ENCODE measurements at regions not wholly inside any gene's neighbourhood (a gene's known extent, or its start where the extent isn't known, plus 50 kb on each side); places are given as distances from the start of the nearest gene placed in this dataset.

GRCh38 chr3:6105187-6105586 lies 755.7 kb upstream of the GRM7 start:
- TF ChIP-seq EZH2phosphoT487 (IDR thresholded peaks at IDR 0.05; ENCODE audit: borderline replicate concordance, low read depth, low read length) (no peak), CTCF (conservative IDR thresholded peaks at IDR 0.05; ENCODE audit: low read length) (no peak)
- POLR2A ChIA-PET, result no interaction called here

GRCh38 chr3:6108957-6109356 lies 752.0 kb upstream of the GRM7 start:
- no peaks in the 10 kb centered on the region for H3K36me3 ChIP-seq (ENCODE audit: insufficient read depth, low read length)
- H3K79me2 ChIP-seq (ENCODE audit: insufficient read depth, low read depth, low read length), result no peaks in the 10 kb centered on the region
- DNase-seq (ENCODE audit: low spot score), result no peak
- H3K9me2 ChIP-seq (ENCODE audit: insufficient read depth, low read length), result no peaks in the 10 kb centered on the region
- TF ChIP-seq CTCF (conservative IDR thresholded peaks at IDR 0.05; ENCODE audit: low read length), result no peak
- TF ChIP-seq EZH2phosphoT487 (IDR thresholded peaks at IDR 0.05; ENCODE audit: borderline replicate concordance, low read depth, low read length), result no peak
- ChIA-PET POLR2A (interaction anchor here (0.6 kb wide), 1 partner anchor 89 kb away, joined by 3 read pairs; no protein-coding TSS in a partner anchor), CTCF (ENCODE audit: unreplicated experiment) (no interaction called here)
- H3K4me3 ChIP-seq (ENCODE audit: low read depth, low read length, poor library complexity, severe bottlenecking), result no peak overlapping the region
- H4K20me1 ChIP-seq (ENCODE audit: insufficient read depth, low read length), result no peaks in the 10 kb centered on the region
- intact Hi-C loops (cut with micrococcal nuclease; ENCODE audit: unreplicated experiment), result no loop called here
- H3K4me2 ChIP-seq (ENCODE audit: low read length), result no peak overlapping the region
- BruUV-seq (replicated peaks), result no TSS peak
- H3K27ac ChIP-seq (ENCODE audit: low read depth, low read length, poor library complexity, severe bottlenecking), result no peak overlapping the region
- no peaks in the 10 kb centered on the region for H3K4me1 ChIP-seq (ENCODE audit: insufficient read depth, low read length, poor library complexity, severe bottlenecking)
- no peaks in the 10 kb centered on the region for H3K9me3 ChIP-seq (ENCODE audit: low read length)
- no peak overlapping the region for H2AFZ ChIP-seq (ENCODE audit: low read length)

More at GRCh38 chr3:6105187-6105586, 755.7 kb upstream of the GRM7 start:
- Histone ChIP-seq H3K4me2 (ENCODE audit: low read length) (no peak overlapping the region), H3K27ac (ENCODE audit: low read depth, low read length, poor library complexity, severe bottlenecking) (no peak overlapping the region), H3K36me3 (ENCODE audit: insufficient read depth, low read length) (no peaks in the 10 kb centered on the region), H3K4me3 (ENCODE audit: low read depth, low read length, poor library complexity, severe bottlenecking) (no peak overlapping the region), H3K9me3 (ENCODE audit: low read length) (no peaks in the 10 kb centered on the region), H3K4me1 (ENCODE audit: insufficient read depth, low read length, poor library complexity, severe bottlenecking) (no peaks in the 10 kb centered on the region), H4K20me1 (ENCODE audit: insufficient read depth, low read length) (no peaks in the 10 kb centered on the region), H3K9me2 (ENCODE audit: insufficient read depth, low read length) (no peaks in the 10 kb centered on the region), H3K79me2 (ENCODE audit: insufficient read depth, low read depth, low read length) (no peaks in the 10 kb centered on the region), H2AFZ (ENCODE audit: low read length) (no peak overlapping the region)
- CTCF ChIA-PET (ENCODE audit: unreplicated experiment), result no interaction called here
- intact Hi-C loops (cut with micrococcal nuclease; ENCODE audit: unreplicated experiment), result no loop called here
- DNase-seq (ENCODE audit: low spot score), result no peak
- no TSS peak for BruUV-seq (replicated peaks)

- Histone ChIP-seq H3K27ac (ENCODE audit: low read depth, low read length, poor library complexity, severe bottlenecking) (no peak overlapping the region), H3K4me2 (ENCODE audit: low read length) (no peak overlapping the region), H3K9me3 (ENCODE audit: low read length) (no peaks in the 10 kb centered on the region), H2AFZ (ENCODE audit: low read length) (no peak overlapping the region), H3K36me3 (ENCODE audit: insufficient read depth, low read length) (no peaks in the 10 kb centered on the region), H3K4me1 (ENCODE audit: insufficient read depth, low read length, poor library complexity, severe bottlenecking) (no peaks in the 10 kb centered on the region), H3K9me2 (ENCODE audit: insufficient read depth, low read length) (no peaks in the 10 kb centered on the region), H3K4me3 (ENCODE audit: low read depth, low read length, poor library complexity, severe bottlenecking) (no peak overlapping the region), H3K79me2 (ENCODE audit: insufficient read depth, low read depth, low read length) (no peaks in the 10 kb centered on the region), H4K20me1 (ENCODE audit: insufficient read depth, low read length) (no peaks in the 10 kb centered on the region)
- TF ChIP-seq EZH2phosphoT487 (IDR thresholded peaks at IDR 0.05; ENCODE audit: borderline replicate concordance, low read depth, low read length), result no peak
- TF ChIP-seq CTCF (conservative IDR thresholded peaks at IDR 0.05; ENCODE audit: low read length), result no peak
- BruUV-seq (replicated peaks), result no TSS peak
- POLR2A ChIA-PET, result no interaction called here
- no peak for DNase-seq (ENCODE audit: low spot score)
- CTCF ChIA-PET (ENCODE audit: unreplicated experiment), result no interaction called here
- intact Hi-C loops (cut with micrococcal nuclease; ENCODE audit: unreplicated experiment), result no loop called here
Measured at GRCh38 chr3:6110451-6110850, 750.5 kb upstream of the GRM7 start.

Data from OCI-LY7 (cell line).